ENCODE measurements at regions not wholly inside any gene's neighbourhood (a gene's known extent, or its start where the extent isn't known, plus 50 kb on each side); places are given as distances from the start of the nearest gene placed in this dataset.

DNA sequence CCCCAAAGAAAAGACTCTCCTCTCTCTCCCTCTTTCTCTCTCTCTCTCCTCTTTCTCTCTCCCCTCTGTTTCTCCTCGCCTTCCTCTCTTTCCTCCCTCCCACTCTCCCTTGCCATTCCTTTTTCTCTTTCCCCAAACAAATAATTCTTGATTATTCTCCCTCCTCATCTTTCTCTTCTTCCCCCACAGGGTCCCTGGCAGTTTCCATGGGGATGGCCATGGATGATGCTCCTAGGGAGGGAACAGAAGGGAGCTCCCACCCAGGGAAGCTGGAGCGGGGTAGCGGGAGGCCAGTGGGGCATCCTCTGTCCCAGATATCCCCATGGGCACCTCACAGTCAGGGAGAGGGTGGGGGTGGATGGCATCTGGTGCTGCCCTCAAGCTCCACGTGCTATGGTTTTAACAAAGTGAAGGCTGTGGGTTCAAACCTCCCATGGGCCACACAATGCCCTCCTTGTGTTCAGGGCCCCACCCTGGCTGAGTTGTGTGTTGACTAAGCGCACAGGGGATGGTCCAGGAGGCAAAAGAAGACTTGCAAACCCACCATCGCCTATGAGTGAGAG, 266.4 kb downstream of the BUD13 start:
- H3K4me3 ChIP-seq, result no peak overlapping the region
- 70 to 84% (median 78%) methylated on average over 6 of the region's 6 CpGs for WGBS, 4 donors
- no peaks in the 10 kb centered on the region for H3K36me3 ChIP-seq (replicated peaks in 1 of 2)
- no peaks in the 10 kb centered on the region for H3K9me3 ChIP-seq (replicated peaks in 1 of 3)
- H3K4me1 ChIP-seq (replicated peaks in 1 of 2), result no peaks in the 10 kb centered on the region
- peak overlapping the region in 1 of 5 donors; percentile 24 for H3K27ac ChIP-seq
- DNase-seq, result no peak
- TF ChIP-seq POLR2A (IDR thresholded peaks at IDR 0.05), result no peak
- TF ChIP-seq, protein P1, sequence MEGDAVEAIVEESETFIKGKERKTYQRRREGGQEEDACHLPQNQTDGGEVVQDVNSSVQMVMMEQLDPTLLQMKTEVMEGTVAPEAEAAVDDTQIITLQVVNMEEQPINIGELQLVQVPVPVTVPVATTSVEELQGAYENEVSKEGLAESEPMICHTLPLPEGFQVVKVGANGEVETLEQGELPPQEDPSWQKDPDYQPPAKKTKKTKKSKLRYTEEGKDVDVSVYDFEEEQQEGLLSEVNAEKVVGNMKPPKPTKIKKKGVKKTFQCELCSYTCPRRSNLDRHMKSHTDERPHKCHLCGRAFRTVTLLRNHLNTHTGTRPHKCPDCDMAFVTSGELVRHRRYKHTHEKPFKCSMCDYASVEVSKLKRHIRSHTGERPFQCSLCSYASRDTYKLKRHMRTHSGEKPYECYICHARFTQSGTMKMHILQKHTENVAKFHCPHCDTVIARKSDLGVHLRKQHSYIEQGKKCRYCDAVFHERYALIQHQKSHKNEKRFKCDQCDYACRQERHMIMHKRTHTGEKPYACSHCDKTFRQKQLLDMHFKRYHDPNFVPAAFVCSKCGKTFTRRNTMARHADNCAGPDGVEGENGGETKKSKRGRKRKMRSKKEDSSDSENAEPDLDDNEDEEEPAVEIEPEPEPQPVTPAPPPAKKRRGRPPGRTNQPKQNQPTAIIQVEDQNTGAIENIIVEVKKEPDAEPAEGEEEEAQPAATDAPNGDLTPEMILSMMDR (IDR thresholded peaks at IDR 0.05), result no peak
- H3K27me3 ChIP-seq, result no peaks in the 10 kb centered on the region
- intact Hi-C loops (cut with DNase I), result no loop called here

GRCh38 chr11:116505298-116506262, 267.2 kb downstream of the BUD13 start:
- DNase-seq, result peak in 1 of 7 donors; percentile 43
- intact Hi-C loops (cut with DNase I), result no loop called here
- H3K27me3 ChIP-seq, result peaks cover 2% of the 10 kb centered on the region
- TF ChIP-seq, protein P1 (IDR thresholded peaks at IDR 0.05), result no peak
- TF ChIP-seq POLR2A (IDR thresholded peaks at IDR 0.05), result no peak
- H3K4me1 ChIP-seq (replicated peaks in 1 of 2), result no peaks in the 10 kb centered on the region
- no peaks in the 10 kb centered on the region for H3K9me3 ChIP-seq (replicated peaks in 1 of 3)
- H3K27ac ChIP-seq, result peak overlapping the region in 1 of 5 donors; percentile 24
- no peak overlapping the region for H3K4me3 ChIP-seq
- H3K36me3 ChIP-seq (replicated peaks in 1 of 2), result no peaks in the 10 kb centered on the region
- 62 to 70% (median 64%) methylated on average over 11 to 12 of the region's 12 CpGs for WGBS, 4 donors

- Histone ChIP-seq H3K4me3 (no peak overlapping the region), H3K36me3 (replicated peaks in 1 of 2) (no peaks in the 10 kb centered on the region), H3K9me3 (replicated peaks in 1 of 3) (no peaks in the 10 kb centered on the region), H3K27me3 (peaks cover 9% of the 10 kb centered on the region), H3K27ac (peak overlapping the region in 1 of 5 donors; percentile 24), H3K4me1 (replicated peaks in 1 of 2) (no peaks in the 10 kb centered on the region)
- WGBS, 4 donors, result 64 to 74% (median 67%) methylated on average over 12 to 15 of the region's 15 CpGs
- TF ChIP-seq POLR2A (IDR thresholded peaks at IDR 0.05), result no peak
- TF ChIP-seq, protein P1 (IDR thresholded peaks at IDR 0.05), result no peak
- DNase-seq, result no peak
- intact Hi-C loops (cut with DNase I), result no loop called here
These were observed 268.1 kb downstream of the BUD13 start for GRCh38 chr11:116504541-116505297.
